Kidney epithelial cell (primary cell): ENCODE measurements at regions not wholly inside any gene's neighbourhood (a gene's known extent, or its start where the extent isn't known, plus 50 kb on each side); places are given as distances from the start of the nearest gene placed in this dataset.

ENCODE experiments used
- DNase-seq: peaks from one replicate; pipeline ENCODE4 v3.0.0-alpha.2; 2010; ENCODE audit warnings: low read depth
- H3K27me3 ChIP-seq: 2 replicates; pipeline ENCODE4 v1.6.0; 2011; ENCODE audit warnings: low read length; ENCODE audit not compliant: control insufficient read depth, insufficient read depth
- H3K36me3 ChIP-seq: 2 replicates; pipeline ENCODE4 v1.5.1; 2011; ENCODE audit warnings: low read length; ENCODE audit not compliant: control insufficient read depth, insufficient read depth
- H3K4me3 ChIP-seq: 2 replicates; pipeline ENCODE4 v1.5.1; 2011; ENCODE audit warnings: low read depth, mild to moderate bottlenecking, control low read depth, low read length
- TF ChIP-seq, protein P1 (sequence below): IDR thresholded peaks from 2 replicates; pipeline ENCODE4 v1.5.1; 2011; ENCODE audit warnings: mild to moderate bottlenecking, moderate library complexity, low read length, control low read depth, inconsistent platforms; ENCODE audit not compliant: insufficient read depth, poor library complexity, severe bottlenecking

DNA sequence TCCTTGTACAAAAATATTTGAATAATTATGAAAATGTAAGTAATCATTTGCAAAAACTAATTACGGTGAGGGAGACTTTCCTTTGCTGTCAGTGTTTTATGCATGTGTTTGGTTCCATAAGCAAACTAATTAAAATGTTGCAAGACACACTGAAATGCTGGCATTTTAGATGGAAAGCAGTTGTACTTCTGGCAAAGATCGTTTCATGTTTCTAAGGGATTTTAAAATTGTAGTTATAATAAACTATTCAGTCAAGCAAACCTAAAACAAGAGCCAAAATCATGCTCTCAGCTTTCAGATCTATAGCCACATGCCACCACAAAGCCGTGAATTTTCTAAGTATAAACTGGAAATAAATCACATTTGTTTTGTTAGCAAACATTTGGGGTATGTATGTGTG is 240.1 kb upstream of the ZNF385D start:
- DNase-seq, result no peak
- no peaks in the 10 kb centered on the region for H3K27me3 ChIP-seq

DNA sequence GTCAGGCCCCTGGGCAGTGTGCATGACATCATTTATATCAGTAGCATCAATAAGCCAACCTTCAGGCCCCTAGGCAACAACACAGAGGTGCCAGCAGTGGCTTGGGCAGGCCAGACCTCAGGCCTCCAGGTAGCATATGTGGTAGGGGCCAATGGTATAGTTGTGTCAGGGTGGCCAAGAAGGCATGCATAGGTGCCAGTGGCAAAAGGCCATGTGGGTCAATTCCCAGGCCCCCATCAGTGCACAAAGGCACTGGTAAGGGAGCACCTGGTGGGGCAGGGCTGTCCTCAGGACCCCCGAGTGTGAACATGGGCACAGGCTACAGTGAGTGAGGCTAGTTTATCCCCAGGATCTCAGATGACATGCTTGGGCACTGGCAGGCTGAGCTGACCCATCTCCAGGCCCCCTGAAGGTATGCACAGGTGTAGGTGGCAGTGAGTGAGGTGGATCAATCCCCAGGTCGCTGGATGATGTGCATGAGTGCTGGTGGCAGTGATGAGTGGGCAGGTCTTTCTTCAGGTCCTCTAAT is 244.1 kb upstream of the ZNF385D start:
- no peaks in the 10 kb centered on the region for H3K36me3 ChIP-seq
- no peak overlapping the region for H3K4me3 ChIP-seq
- no peaks in the 10 kb centered on the region for H3K27me3 ChIP-seq
- no peak for DNase-seq
- TF ChIP-seq, protein P1, sequence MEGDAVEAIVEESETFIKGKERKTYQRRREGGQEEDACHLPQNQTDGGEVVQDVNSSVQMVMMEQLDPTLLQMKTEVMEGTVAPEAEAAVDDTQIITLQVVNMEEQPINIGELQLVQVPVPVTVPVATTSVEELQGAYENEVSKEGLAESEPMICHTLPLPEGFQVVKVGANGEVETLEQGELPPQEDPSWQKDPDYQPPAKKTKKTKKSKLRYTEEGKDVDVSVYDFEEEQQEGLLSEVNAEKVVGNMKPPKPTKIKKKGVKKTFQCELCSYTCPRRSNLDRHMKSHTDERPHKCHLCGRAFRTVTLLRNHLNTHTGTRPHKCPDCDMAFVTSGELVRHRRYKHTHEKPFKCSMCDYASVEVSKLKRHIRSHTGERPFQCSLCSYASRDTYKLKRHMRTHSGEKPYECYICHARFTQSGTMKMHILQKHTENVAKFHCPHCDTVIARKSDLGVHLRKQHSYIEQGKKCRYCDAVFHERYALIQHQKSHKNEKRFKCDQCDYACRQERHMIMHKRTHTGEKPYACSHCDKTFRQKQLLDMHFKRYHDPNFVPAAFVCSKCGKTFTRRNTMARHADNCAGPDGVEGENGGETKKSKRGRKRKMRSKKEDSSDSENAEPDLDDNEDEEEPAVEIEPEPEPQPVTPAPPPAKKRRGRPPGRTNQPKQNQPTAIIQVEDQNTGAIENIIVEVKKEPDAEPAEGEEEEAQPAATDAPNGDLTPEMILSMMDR, result no peak

More for the DNA sequence above, 240.1 kb upstream of the ZNF385D start:
- Histone ChIP-seq H3K4me3 (no peak overlapping the region), H3K36me3 (no peaks in the 10 kb centered on the region)
- TF ChIP-seq, protein P1, result no peak

DNA sequence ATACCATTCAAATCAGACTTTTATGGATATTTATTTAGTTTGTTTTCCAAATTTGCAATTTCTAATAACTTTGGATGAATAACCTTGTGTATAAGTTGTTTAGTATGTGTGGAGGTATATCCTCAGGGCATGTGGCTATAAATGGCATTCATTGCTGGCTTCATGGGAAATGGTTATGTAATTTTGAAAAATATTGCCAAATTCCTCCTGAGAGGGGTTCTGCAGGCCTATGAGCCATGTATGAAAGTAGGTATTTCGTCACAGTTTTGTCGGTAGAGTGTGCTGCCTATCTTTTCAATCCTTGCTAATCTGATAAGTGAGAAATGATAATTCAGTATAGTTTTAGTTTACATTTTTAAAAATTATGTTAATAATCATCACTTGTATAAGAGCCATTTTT is 256.4 kb upstream of the ZNF385D start:
- TF ChIP-seq, protein P1, result no peak
- H3K36me3 ChIP-seq, result no peaks in the 10 kb centered on the region
- no peak overlapping the region for H3K4me3 ChIP-seq
- DNase-seq, result no peak
- no peaks in the 10 kb centered on the region for H3K27me3 ChIP-seq

DNA sequence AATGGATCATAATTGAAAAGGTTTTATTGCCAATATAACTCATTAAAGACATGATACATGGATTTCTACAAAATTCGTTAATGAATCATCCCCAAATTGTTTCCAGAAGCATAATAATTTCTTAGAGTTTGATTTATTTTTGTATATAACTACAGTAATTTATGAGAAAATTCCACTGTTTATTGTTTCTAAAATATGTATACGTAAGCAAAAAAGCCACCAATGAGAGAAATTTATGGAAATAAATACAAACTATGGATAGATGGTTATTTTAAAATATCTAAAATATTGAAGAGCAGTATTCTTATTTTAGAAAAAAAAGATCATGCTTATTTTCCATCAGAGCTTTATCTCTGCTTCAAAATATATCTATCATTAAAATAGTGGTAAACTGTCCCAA is 260.0 kb upstream of the ZNF385D start:
- H3K36me3 ChIP-seq, result no peaks in the 10 kb centered on the region
- TF ChIP-seq, protein P1, result no peak
- no peaks in the 10 kb centered on the region for H3K27me3 ChIP-seq
- no peak overlapping the region for H3K4me3 ChIP-seq
- no peak for DNase-seq

DNA sequence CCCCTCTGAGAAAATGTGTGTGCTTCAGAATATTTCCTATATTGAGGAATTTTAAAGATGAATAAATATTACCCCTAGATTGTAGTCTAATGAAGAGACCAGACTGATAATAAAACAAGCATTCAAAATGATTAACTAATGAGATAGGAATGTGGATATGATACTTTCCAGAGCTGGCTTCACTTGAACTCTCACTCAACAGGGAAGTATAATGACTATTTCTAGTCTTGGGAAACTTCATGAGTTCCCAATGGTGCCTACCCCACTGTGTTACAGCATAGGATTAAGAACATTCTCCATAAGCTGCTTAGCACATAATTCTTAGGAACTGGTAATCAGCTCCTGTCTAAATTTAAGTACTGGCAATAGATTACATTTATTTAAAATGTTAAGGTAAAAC is 261.5 kb upstream of the ZNF385D start:
- no peak for DNase-seq
- H3K36me3 ChIP-seq, result no peaks in the 10 kb centered on the region
- TF ChIP-seq, protein P1, result no peak
- H3K4me3 ChIP-seq, result no peak overlapping the region
- H3K27me3 ChIP-seq, result no peaks in the 10 kb centered on the region

DNA sequence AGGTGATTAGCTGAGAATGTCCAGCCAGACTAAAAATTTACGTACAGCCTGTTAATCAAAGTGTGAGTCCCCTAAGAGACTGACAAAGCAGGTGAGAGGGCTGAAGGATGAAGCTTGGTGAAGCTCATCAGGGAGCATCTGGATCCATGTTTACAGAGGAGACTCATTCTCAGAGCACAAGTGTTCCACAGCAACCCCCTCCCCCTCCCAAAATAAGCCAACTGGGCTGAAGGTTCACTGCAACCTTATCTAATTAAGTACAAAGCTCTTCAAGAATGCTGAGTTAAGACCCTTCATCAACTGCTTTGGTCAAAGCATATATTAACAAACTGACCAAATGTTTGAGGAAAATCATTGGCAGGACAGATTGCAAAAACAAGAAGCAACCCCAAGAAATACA is 262.6 kb upstream of the ZNF385D start:
- TF ChIP-seq, protein P1, result no peak
- Histone ChIP-seq H3K27me3 (no peaks in the 10 kb centered on the region), H3K36me3 (no peaks in the 10 kb centered on the region), H3K4me3 (no peak overlapping the region)
- DNase-seq, result no peak
